HCT116 (cell line): ENCODE measurements at regions not wholly inside any gene's neighbourhood (a gene's known extent, or its start where the extent isn't known, plus 50 kb on each side); places are given as distances from the start of the nearest gene placed in this dataset.

Experiments used
- ATF3 ChIP-seq: IDR thresholded peaks from 2 replicates; pipeline ENCODE4 v1.6.1; 2012
- CTCF ChIP-seq, 3 experiments: fragments of 200-600 bp in 1 of 3; sonication (generic) in 1 of 3; IDR thresholded peaks in 2 of 3; conservative IDR thresholded peaks in 1 of 3; 2 replicates each; pipeline ENCODE4 v1.5.1; 2012 to 2017; ENCODE audit warnings: low read depth in 2 of 3, low read length in 2 of 3, antibody characterized with exemption in 1 of 3, borderline replicate concordance in 1 of 3, control low read depth in 1 of 3, mild to moderate bottlenecking in 1 of 3, mixed read lengths in 1 of 3, mixed run types in 1 of 3, moderate library complexity in 1 of 3; ENCODE audit not compliant: insufficient read depth in 1 of 3
- EZH2 ChIP-seq: fragments of 200-600 bp; sonication (generic); IDR thresholded peaks from 2 replicates; pipeline ENCODE4 v1.6.1; 2017; ENCODE audit warnings: antibody characterized with exemption, mixed run types
- EZH2phosphoT487 ChIP-seq: fragments of 200-600 bp; IDR thresholded peaks from 2 replicates; pipeline ENCODE4 v1.6.1; 2018; ENCODE audit warnings: antibody characterized with exemption, borderline replicate concordance
- FOSL1 ChIP-seq: IDR thresholded peaks from 2 replicates; pipeline ENCODE4 v1.6.1; 2012; ENCODE audit warnings: low read depth
- JUND ChIP-seq: IDR thresholded peaks from 2 replicates; pipeline ENCODE4 v1.6.1; 2012
- POLR2A ChIP-seq: IDR thresholded peaks from 2 replicates; pipeline ENCODE4 v1.7.0; 2011; ENCODE audit warnings: borderline replicate concordance; ENCODE audit not compliant: insufficient read depth, insufficient read length; ENCODE audit errors: extremely low read depth
- POLR2AphosphoS5 ChIP-seq: IDR thresholded peaks from 2 replicates; pipeline ENCODE4 v1.6.1; 2011; ENCODE audit warnings: mild to moderate bottlenecking, low read depth, low read length, moderate library complexity
- RAD21 ChIP-seq: IDR thresholded peaks from 2 replicates; pipeline ENCODE4 v1.6.1; 2012; ENCODE audit warnings: low read depth, mild to moderate bottlenecking
- REST ChIP-seq: IDR thresholded peaks from 2 replicates; pipeline ENCODE4 v1.6.1; 2012; ENCODE audit warnings: low read depth
- SRF ChIP-seq: IDR thresholded peaks from 2 replicates; pipeline ENCODE4 v1.6.1; 2012; ENCODE audit warnings: low read depth
- YY1 ChIP-seq: IDR thresholded peaks from 2 replicates; pipeline ENCODE4 v1.6.1; 2011; ENCODE audit warnings: low read length, low read depth, moderate library complexity, mild to moderate bottlenecking; ENCODE audit not compliant: insufficient replicate concordance; ENCODE audit errors: extremely low read depth

GRCh38 chr4:120207021-120207420 is 140.4 kb upstream of the MAD2L1 start:
- TF ChIP-seq CTCF (IDR thresholded peaks at IDR 0.05 in 2 of 3, conservative IDR thresholded peaks at IDR 0.05 in 1 of 3; ENCODE audit: borderline replicate concordance in 1 of 3, insufficient read depth in 1 of 3, low read depth in 2 of 3, low read length in 2 of 3) = no peak
- TF ChIP-seq POLR2A = no peak
- TF ChIP-seq POLR2AphosphoS5 = no peak
- TF ChIP-seq EZH2 = no peak
- no peak for TF ChIP-seq EZH2phosphoT487
- no peak for TF ChIP-seq RAD21
- TF ChIP-seq JUND = no peak
- no peak for TF ChIP-seq REST
- TF ChIP-seq YY1 = no peak
- TF ChIP-seq FOSL1 = no peak
- no peak for TF ChIP-seq SRF
- TF ChIP-seq ATF3 = no peak
